Upper lobe of left lung (tissue), 6 donors: ENCODE measurements at regions not wholly inside any gene's neighbourhood (a gene's known extent, or its start where the extent isn't known, plus 50 kb on each side); places are given as distances from the start of the nearest gene placed in this dataset.

Experiments used
- ATAC-seq, 2 donors: fragments of 200-7000 bp; cut with Tn5 transposase; one replicate each; pipeline ENCODE4 v1.9.1; 2022; ENCODE audit warnings: mild to moderate bottlenecking in 2 of 2, moderate library complexity in 2 of 2; ENCODE audit not compliant: low FRiP score in 2 of 2
- DNase-seq, 2 donors: peaks; one replicate each; pipeline ENCODE4 v3.0.0-alpha.2; 2019 to 2020
- H3K27ac ChIP-seq, 4 donors: fragments of 200-600 bp; sonication (generic); one replicate each; pipeline ENCODE4 v1.5.1; 2016 to 2019
- H3K27me3 ChIP-seq, 4 donors: fragments of 200-600 bp; sonication (generic); one replicate each; pipeline ENCODE4 v1.5.1; 2017 to 2019
- H3K36me3 ChIP-seq, 4 donors: fragments of 200-600 bp; sonication (generic); one replicate each; pipeline ENCODE4 v1.5.1; 2016 to 2019
- H3K4me1 ChIP-seq, 4 donors: fragments of 200-600 bp; sonication (generic); one replicate each; pipeline ENCODE4 v1.5.1; 2018 to 2019
- H3K4me3 ChIP-seq, 4 donors: fragments of 200-600 bp; sonication (generic); one replicate each; pipeline ENCODE4 v1.5.1; 2017 to 2019; ENCODE audit warnings: mild to moderate bottlenecking in 2 of 4, moderate library complexity in 1 of 4
- H3K9me3 ChIP-seq, 4 donors: fragments of 200-600 bp; sonication (generic); one replicate each; pipeline ENCODE4 v1.5.1; 2018 to 2019
- EP300 ChIP-seq, 4 donors: sonication (generic); formaldehyde crosslinking; IDR thresholded peaks; one replicate each; pipeline ENCODE4 v1.5.1; 2017; ENCODE audit warnings: antibody characterized with exemption in 4 of 4, control low read depth in 2 of 4
- POLR2A ChIP-seq, 4 donors: fragments of 450-650 bp; IDR thresholded peaks; one replicate each; pipeline ENCODE4 v1.5.1; 2016 to 2017; ENCODE audit warnings: antibody characterized with exemption in 4 of 4, mild to moderate bottlenecking in 2 of 4
- POLR2AphosphoS5 ChIP-seq, 2 donors: sonication (generic); formaldehyde crosslinking; IDR thresholded peaks; one replicate each; pipeline ENCODE4 v1.5.1; 2017; ENCODE audit warnings: antibody characterized with exemption in 2 of 2
- WGBS, 2 donors: methylation state at CpG; one replicate each; pipeline ENCODE4 v1.1.5; 2017 to 2018; 5-methylcytosine and 5-hydroxymethylcytosine counted together
- TF ChIP-seq, protein P1 (sequence below), 6 experiments: fragments of 450-650 bp in 4 of 6; fragments of 200-600 bp in 2 of 6; sonication (generic) in 2 of 6; IDR thresholded peaks; one replicate each; pipeline ENCODE4 v1.5.1; 2016 to 2019; ENCODE audit warnings: antibody characterized with exemption in 6 of 6
- donor health status: DM: no; HTN: no; CAD: no; lungs with moderate emphysema.
- donor health status: DM: no; HTN: yes; CAD: no; lungs with severe emphysema.

- ATAC-seq (no peak), DNase-seq (no peak)
- WGBS, 2 donors: 70 to 83% methylated on average over 8 of the region's 8 CpGs
- Histone ChIP-seq H3K4me1 (no peaks in the 10 kb centered on the region), H3K27me3 (no peaks in the 10 kb centered on the region), H3K27ac (no peak overlapping the region), H3K36me3 (no peaks in the 10 kb centered on the region), H3K9me3 (no peaks in the 10 kb centered on the region), H3K4me3 (no peak overlapping the region)
- TF ChIP-seq POLR2A (IDR thresholded peaks at IDR 0.05): no peak
- no peak for TF ChIP-seq POLR2AphosphoS5 (IDR thresholded peaks at IDR 0.05)
- TF ChIP-seq EP300 (IDR thresholded peaks at IDR 0.05): no peak
- TF ChIP-seq, protein P1, sequence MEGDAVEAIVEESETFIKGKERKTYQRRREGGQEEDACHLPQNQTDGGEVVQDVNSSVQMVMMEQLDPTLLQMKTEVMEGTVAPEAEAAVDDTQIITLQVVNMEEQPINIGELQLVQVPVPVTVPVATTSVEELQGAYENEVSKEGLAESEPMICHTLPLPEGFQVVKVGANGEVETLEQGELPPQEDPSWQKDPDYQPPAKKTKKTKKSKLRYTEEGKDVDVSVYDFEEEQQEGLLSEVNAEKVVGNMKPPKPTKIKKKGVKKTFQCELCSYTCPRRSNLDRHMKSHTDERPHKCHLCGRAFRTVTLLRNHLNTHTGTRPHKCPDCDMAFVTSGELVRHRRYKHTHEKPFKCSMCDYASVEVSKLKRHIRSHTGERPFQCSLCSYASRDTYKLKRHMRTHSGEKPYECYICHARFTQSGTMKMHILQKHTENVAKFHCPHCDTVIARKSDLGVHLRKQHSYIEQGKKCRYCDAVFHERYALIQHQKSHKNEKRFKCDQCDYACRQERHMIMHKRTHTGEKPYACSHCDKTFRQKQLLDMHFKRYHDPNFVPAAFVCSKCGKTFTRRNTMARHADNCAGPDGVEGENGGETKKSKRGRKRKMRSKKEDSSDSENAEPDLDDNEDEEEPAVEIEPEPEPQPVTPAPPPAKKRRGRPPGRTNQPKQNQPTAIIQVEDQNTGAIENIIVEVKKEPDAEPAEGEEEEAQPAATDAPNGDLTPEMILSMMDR (IDR thresholded peaks at IDR 0.05): no peak
These were observed 229.8 kb downstream of the HAO1 start for GRCh38 chr20:7710440-7710839.

DNA sequence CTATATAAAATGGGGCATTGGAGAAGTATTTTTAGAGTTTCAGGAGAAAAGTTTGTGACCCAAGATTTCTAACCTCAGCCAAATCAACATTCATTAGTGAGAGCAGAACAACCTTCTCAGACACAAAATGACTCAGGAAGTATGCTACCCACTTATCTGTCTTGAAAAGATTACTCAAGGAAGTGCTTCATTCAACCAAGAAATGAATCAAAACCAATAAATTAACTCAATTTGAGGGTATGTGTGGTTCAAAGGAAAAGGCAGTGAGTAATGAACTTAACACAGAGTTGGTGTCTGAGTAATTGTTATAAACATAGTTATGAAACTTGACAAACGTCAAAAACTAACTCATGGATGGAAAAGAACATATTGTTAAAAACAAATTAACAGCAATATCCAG is 227.6 kb downstream of the HAO1 start:
- Histone ChIP-seq H3K36me3 (no peaks in the 10 kb centered on the region), H3K9me3 (no peaks in the 10 kb centered on the region), H3K27me3 (no peaks in the 10 kb centered on the region), H3K4me1 (no peaks in the 10 kb centered on the region), H3K4me3 (no peak overlapping the region), H3K27ac (no peak overlapping the region)
- ATAC-seq (no peak), DNase-seq (no peak)
- WGBS, 2 donors: 80 to 84% methylated on average over 1 of the region's 1 CpG
- TF ChIP-seq POLR2A (IDR thresholded peaks at IDR 0.05) (no peak), EP300 (IDR thresholded peaks at IDR 0.05) (no peak), POLR2AphosphoS5 (IDR thresholded peaks at IDR 0.05) (no peak)
- TF ChIP-seq, protein P1 (IDR thresholded peaks at IDR 0.05): no peak

DNA sequence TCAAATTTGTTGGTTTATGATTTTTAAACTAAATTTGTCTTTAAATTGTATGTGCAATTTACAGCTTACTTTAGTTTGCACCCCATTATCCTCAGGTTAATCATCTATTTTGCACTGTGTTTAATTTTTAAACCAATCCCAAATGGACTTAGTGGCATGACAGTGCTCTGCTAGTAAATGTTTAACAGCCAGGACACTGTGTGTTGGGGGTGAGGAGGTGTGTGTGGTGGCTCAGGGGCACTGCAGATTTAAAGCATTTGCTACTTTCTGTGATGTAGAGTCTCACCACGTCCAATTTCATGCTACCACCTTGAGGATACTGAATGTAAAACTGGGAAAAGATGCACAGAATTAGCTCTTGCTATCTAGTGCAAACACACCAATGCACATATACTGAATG is 225.7 kb downstream of the HAO1 start:
- no peak overlapping the region for H3K4me3 ChIP-seq
- no peak for ATAC-seq

GRCh38 chr20:7716286-7716972 is 223.8 kb downstream of the HAO1 start:
- no peak for TF ChIP-seq POLR2AphosphoS5 (IDR thresholded peaks at IDR 0.05)
- no peak for TF ChIP-seq EP300 (IDR thresholded peaks at IDR 0.05)
- no peak for TF ChIP-seq POLR2A (IDR thresholded peaks at IDR 0.05)
- TF ChIP-seq, protein P1 (IDR thresholded peaks at IDR 0.05): no peak
- Histone ChIP-seq H3K27me3 (no peaks in the 10 kb centered on the region), H3K4me3 (no peak overlapping the region), H3K4me1 (no peaks in the 10 kb centered on the region), H3K27ac (no peak overlapping the region), H3K36me3 (no peaks in the 10 kb centered on the region), H3K9me3 (no peaks in the 10 kb centered on the region)
- 68 to 79% methylated on average over 6 of the region's 6 CpGs for WGBS, 2 donors
- DNase-seq: no peak
- no peak for ATAC-seq

More for the DNA sequence above, 225.7 kb downstream of the HAO1 start:
- H3K27ac ChIP-seq: no peak overlapping the region
- no peak for TF ChIP-seq EP300 (IDR thresholded peaks at IDR 0.05)
- TF ChIP-seq, protein P1 (IDR thresholded peaks at IDR 0.05): no peak
- no peak for TF ChIP-seq POLR2A (IDR thresholded peaks at IDR 0.05)
- TF ChIP-seq POLR2AphosphoS5 (IDR thresholded peaks at IDR 0.05): no peak
- H3K4me1 ChIP-seq: no peaks in the 10 kb centered on the region
- no peaks in the 10 kb centered on the region for H3K36me3 ChIP-seq
- no peaks in the 10 kb centered on the region for H3K9me3 ChIP-seq
- no peaks in the 10 kb centered on the region for H3K27me3 ChIP-seq
- DNase-seq: no peak
- 42 to 44% methylated on average over 1 of the region's 1 CpG for WGBS, 2 donors

DNA sequence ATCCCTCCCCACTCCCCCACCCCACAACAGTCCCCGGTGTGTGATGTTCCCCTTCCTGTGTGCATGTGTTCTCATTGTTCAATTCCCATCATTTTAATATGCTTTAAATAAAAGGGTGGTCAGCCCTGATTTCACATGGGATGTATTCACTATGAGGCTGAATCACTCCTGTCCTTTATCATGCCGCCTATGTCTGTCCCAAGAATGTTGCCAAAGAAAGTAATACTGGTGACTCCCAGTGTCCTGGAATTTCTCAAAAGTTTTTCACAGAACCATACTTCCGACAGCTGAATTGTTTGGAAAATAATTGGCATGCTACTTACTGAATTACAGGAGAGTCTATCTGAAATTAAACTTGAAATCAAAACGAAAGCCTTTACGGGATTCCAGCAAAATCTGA is 217.7 kb downstream of the HAO1 start:
- Histone ChIP-seq H3K9me3 (no peaks in the 10 kb centered on the region), H3K27ac (no peak overlapping the region), H3K4me3 (no peak overlapping the region), H3K27me3 (no peaks in the 10 kb centered on the region), H3K36me3 (no peaks in the 10 kb centered on the region), H3K4me1 (no peaks in the 10 kb centered on the region)
- WGBS, 2 donors: 89 to 91% methylated on average over 5 of the region's 5 CpGs
- TF ChIP-seq, protein P1 (IDR thresholded peaks at IDR 0.05): no peak
- TF ChIP-seq POLR2AphosphoS5 (IDR thresholded peaks at IDR 0.05): no peak
- TF ChIP-seq POLR2A (IDR thresholded peaks at IDR 0.05): no peak
- no peak for TF ChIP-seq EP300 (IDR thresholded peaks at IDR 0.05)
- ATAC-seq (peak in 1 of 2 donors; percentile 55), DNase-seq (no peak)
